ENCODE measurements at regions not wholly inside any gene's neighbourhood (a gene's known extent, or its start where the extent isn't known, plus 50 kb on each side); places are given as distances from the start of the nearest gene placed in this dataset.

DNA sequence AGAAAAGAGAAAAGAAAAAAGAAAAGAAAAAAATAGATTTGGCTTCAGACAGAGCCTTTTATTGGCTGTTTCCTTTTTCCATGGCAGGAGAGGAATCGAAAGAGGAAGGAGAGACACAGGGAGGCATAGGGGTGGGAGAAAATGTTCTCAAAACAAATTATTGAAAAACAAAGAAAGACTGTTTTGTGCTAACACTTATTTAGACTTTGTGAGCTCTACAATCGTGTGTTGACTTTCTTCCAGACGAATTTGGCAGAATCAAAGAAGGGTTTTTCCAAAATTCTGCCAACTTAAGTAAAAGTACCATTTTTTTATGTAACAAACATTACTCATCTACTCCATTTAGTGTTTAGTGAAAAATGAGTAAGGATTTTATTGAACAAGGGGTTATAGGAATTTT is 982.2 kb downstream of the REEP3 start:
- Histone ChIP-seq H4K8ac (ENCODE audit: low read length) (no peak overlapping the region), H2BK120ac (ENCODE audit: low read depth, low read length) (no peak overlapping the region), H3K9me3 (ENCODE audit: control insufficient read depth, low read length) (no peaks in the 10 kb centered on the region), H3K14ac (ENCODE audit: low read length in 2 of 2) (no peak overlapping the region), H3K27me3 (ENCODE audit: control insufficient read depth in 1 of 2, insufficient read depth in 1 of 2, low read length in 2 of 2) (no peaks in the 10 kb centered on the region), H3K18ac (ENCODE audit: low read depth in 1 of 2, low read length in 2 of 2) (no peak overlapping the region), H3K4ac (ENCODE audit: low read depth in 1 of 2, low read length in 2 of 2) (no peak overlapping the region), H4K91ac (ENCODE audit: low read length) (no peak overlapping the region), H3K36me3 (ENCODE audit: control insufficient read depth in 1 of 2, insufficient read depth in 2 of 2, low read depth in 1 of 2, low read length in 2 of 2) (no peaks in the 10 kb centered on the region), H3K23ac (ENCODE audit: low read length in 2 of 2) (no peak overlapping the region), H2BK15ac (ENCODE audit: low read depth, poor library complexity, severe bottlenecking) (no peak overlapping the region), H2AK5ac (ENCODE audit: low read length, severe bottlenecking) (no peak overlapping the region), H3K9ac (ENCODE audit: low read length) (no peak overlapping the region), H2AFZ (ENCODE audit: low read depth, low read length) (no peak overlapping the region), H2BK12ac (ENCODE audit: low read length in 2 of 2) (no peak overlapping the region), H3K27ac (ENCODE audit: low read length, poor library complexity, severe bottlenecking) (no peak overlapping the region), H3K4me3 (ENCODE audit: insufficient read depth in 1 of 2, low read depth in 1 of 2, low read length in 2 of 2) (no peak overlapping the region), H3K79me1 (replicated peaks; ENCODE audit: low read length, poor library complexity, severe bottlenecking) (no peaks in the 10 kb centered on the region), H3K4me2 (ENCODE audit: low read length, poor library complexity, severe bottlenecking) (no peak overlapping the region), H2BK5ac (ENCODE audit: low read depth, low read length, poor library complexity, severe bottlenecking) (no peak overlapping the region), H3K4me1 (ENCODE audit: control insufficient read depth, insufficient read depth, low read depth, low read length) (no peaks in the 10 kb centered on the region)
- no peak for DNase-seq
- WGBS = 100% methylated on average over 3 of the region's 3 CpGs

DNA sequence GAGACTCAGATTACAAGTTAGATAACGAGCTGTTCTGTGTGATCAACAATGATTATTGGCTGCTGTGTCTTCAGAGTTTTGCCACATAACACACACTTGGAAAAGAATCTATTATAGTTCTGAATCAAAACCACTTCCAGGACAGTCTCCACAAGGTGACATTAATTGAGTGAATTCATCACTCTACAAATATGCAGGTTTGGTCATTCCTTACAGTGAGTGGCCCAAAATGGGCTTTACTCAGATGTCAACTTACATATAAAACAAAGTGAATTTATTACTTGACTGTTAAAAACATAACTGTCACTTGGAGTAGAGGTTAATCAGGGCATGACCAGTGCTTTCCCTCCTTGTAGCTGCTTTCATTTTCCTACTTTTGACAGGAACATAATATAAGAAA is 984.3 kb downstream of the REEP3 start:
- no CpG with 5 or more reads among the region's 1 CpG for WGBS
- Histone ChIP-seq H3K4me1 (ENCODE audit: control insufficient read depth, insufficient read depth, low read depth, low read length) (no peaks in the 10 kb centered on the region), H3K18ac (ENCODE audit: low read depth in 1 of 2, low read length in 2 of 2) (no peak overlapping the region), H3K4ac (ENCODE audit: low read depth in 1 of 2, low read length in 2 of 2) (no peak overlapping the region), H3K4me2 (ENCODE audit: low read length, poor library complexity, severe bottlenecking) (no peak overlapping the region), H3K14ac (ENCODE audit: low read length in 2 of 2) (no peak overlapping the region), H3K27ac (ENCODE audit: low read length, poor library complexity, severe bottlenecking) (no peak overlapping the region), H3K36me3 (ENCODE audit: control insufficient read depth in 1 of 2, insufficient read depth in 2 of 2, low read depth in 1 of 2, low read length in 2 of 2) (no peaks in the 10 kb centered on the region), H3K23ac (ENCODE audit: low read length in 2 of 2) (no peak overlapping the region), H3K9me3 (ENCODE audit: control insufficient read depth, low read length) (no peaks in the 10 kb centered on the region), H3K4me3 (ENCODE audit: insufficient read depth in 1 of 2, low read depth in 1 of 2, low read length in 2 of 2) (no peak overlapping the region), H2BK12ac (ENCODE audit: low read length in 2 of 2) (no peak overlapping the region), H3K27me3 (ENCODE audit: control insufficient read depth in 1 of 2, insufficient read depth in 1 of 2, low read length in 2 of 2) (no peaks in the 10 kb centered on the region), H3K79me1 (replicated peaks; ENCODE audit: low read length, poor library complexity, severe bottlenecking) (no peaks in the 10 kb centered on the region), H2AK5ac (ENCODE audit: low read length, severe bottlenecking) (no peak overlapping the region), H2AFZ (ENCODE audit: low read depth, low read length) (no peak overlapping the region), H4K91ac (ENCODE audit: low read length) (no peak overlapping the region), H2BK5ac (ENCODE audit: low read depth, low read length, poor library complexity, severe bottlenecking) (no peak overlapping the region), H3K9ac (ENCODE audit: low read length) (no peak overlapping the region), H2BK120ac (ENCODE audit: low read depth, low read length) (no peak overlapping the region), H2BK15ac (ENCODE audit: low read depth, poor library complexity, severe bottlenecking) (no peak overlapping the region), H4K8ac (ENCODE audit: low read length) (no peak overlapping the region)
- DNase-seq = no peak

DNA sequence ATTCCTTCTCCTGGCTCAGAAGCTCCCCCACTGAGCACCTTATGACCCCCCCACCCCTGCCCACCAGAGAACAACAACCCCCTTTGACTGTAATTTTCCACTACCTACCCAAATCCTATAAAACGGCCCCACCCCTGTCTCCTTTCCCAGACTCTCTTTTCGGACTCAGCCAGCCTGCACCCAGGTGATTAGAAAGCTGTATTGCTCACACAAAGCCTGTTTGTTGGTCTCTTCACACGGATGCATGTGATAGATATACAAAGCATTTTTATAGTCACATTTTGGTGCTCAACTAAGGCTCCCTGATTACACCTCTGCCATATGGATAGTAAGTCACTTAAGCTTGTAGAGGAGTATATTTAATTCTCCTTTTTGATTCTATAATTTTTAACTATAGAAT is 985.8 kb downstream of the REEP3 start:
- Histone ChIP-seq H2AFZ (ENCODE audit: low read depth, low read length) (no peak overlapping the region), H4K8ac (ENCODE audit: low read length) (no peak overlapping the region), H3K36me3 (ENCODE audit: control insufficient read depth in 1 of 2, insufficient read depth in 2 of 2, low read depth in 1 of 2, low read length in 2 of 2) (no peaks in the 10 kb centered on the region), H4K91ac (ENCODE audit: low read length) (no peak overlapping the region), H2BK12ac (ENCODE audit: low read length in 2 of 2) (no peak overlapping the region), H3K4me1 (ENCODE audit: control insufficient read depth, insufficient read depth, low read depth, low read length) (no peaks in the 10 kb centered on the region), H2BK15ac (ENCODE audit: low read depth, poor library complexity, severe bottlenecking) (no peak overlapping the region), H2AK5ac (ENCODE audit: low read length, severe bottlenecking) (no peak overlapping the region), H2BK120ac (ENCODE audit: low read depth, low read length) (no peak overlapping the region), H2BK5ac (ENCODE audit: low read depth, low read length, poor library complexity, severe bottlenecking) (no peak overlapping the region), H3K4ac (ENCODE audit: low read depth in 1 of 2, low read length in 2 of 2) (no peak overlapping the region), H3K9me3 (ENCODE audit: control insufficient read depth, low read length) (no peaks in the 10 kb centered on the region), H3K4me3 (ENCODE audit: insufficient read depth in 1 of 2, low read depth in 1 of 2, low read length in 2 of 2) (no peak overlapping the region), H3K18ac (ENCODE audit: low read depth in 1 of 2, low read length in 2 of 2) (no peak overlapping the region), H3K14ac (ENCODE audit: low read length in 2 of 2) (no peak overlapping the region), H3K27ac (ENCODE audit: low read length, poor library complexity, severe bottlenecking) (no peak overlapping the region), H3K27me3 (ENCODE audit: control insufficient read depth in 1 of 2, insufficient read depth in 1 of 2, low read length in 2 of 2) (no peaks in the 10 kb centered on the region), H3K9ac (ENCODE audit: low read length) (no peak overlapping the region), H3K4me2 (ENCODE audit: low read length, poor library complexity, severe bottlenecking) (no peak overlapping the region), H3K79me1 (replicated peaks; ENCODE audit: low read length, poor library complexity, severe bottlenecking) (no peaks in the 10 kb centered on the region), H3K23ac (ENCODE audit: low read length in 2 of 2) (no peak overlapping the region)
- DNase-seq = no peak
- WGBS = 61% methylated on average over 2 of the region's 3 CpGs

DNA sequence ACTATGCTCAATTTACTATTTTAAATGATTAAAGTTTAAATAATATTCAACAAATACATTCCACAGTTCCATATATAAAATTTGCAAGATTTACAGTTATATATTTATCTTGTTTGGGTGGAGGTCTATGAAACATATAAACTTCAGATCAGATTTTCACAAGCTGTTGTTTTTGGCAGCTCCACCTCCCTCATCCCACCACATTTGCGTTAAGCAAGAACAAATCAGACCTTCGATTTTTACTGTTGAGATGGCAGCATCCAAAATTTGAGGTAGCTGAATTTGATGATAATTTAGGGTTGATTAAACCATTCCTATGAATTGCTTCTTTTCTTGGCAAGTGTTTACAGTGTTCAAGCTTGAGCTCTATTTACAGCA is 986.4 kb downstream of the REEP3 start:
- H3K79me1 ChIP-seq (replicated peaks; ENCODE audit: low read length, poor library complexity, severe bottlenecking) = no peaks in the 10 kb centered on the region
- H2BK5ac ChIP-seq (ENCODE audit: low read depth, low read length, poor library complexity, severe bottlenecking) = no peak overlapping the region
- H4K8ac ChIP-seq (ENCODE audit: low read length) = no peak overlapping the region
- H3K14ac ChIP-seq (ENCODE audit: low read length in 2 of 2) = no peak overlapping the region
- DNase-seq = no peak
- H3K4ac ChIP-seq (ENCODE audit: low read depth in 1 of 2, low read length in 2 of 2) = no peak overlapping the region
- no peaks in the 10 kb centered on the region for H3K27me3 ChIP-seq (ENCODE audit: control insufficient read depth in 1 of 2, insufficient read depth in 1 of 2, low read length in 2 of 2)
- no peak overlapping the region for H4K91ac ChIP-seq (ENCODE audit: low read length)
- no peak overlapping the region for H2BK120ac ChIP-seq (ENCODE audit: low read depth, low read length)
- no peak overlapping the region for H3K9ac ChIP-seq (ENCODE audit: low read length)
- WGBS = 40% methylated on average over 1 of the region's 2 CpGs
- H3K36me3 ChIP-seq (ENCODE audit: control insufficient read depth in 1 of 2, insufficient read depth in 2 of 2, low read depth in 1 of 2, low read length in 2 of 2) = no peaks in the 10 kb centered on the region
- H2AK5ac ChIP-seq (ENCODE audit: low read length, severe bottlenecking) = no peak overlapping the region
- H3K4me1 ChIP-seq (ENCODE audit: control insufficient read depth, insufficient read depth, low read depth, low read length) = no peaks in the 10 kb centered on the region
- H3K18ac ChIP-seq (ENCODE audit: low read depth in 1 of 2, low read length in 2 of 2) = no peak overlapping the region
- no peaks in the 10 kb centered on the region for H3K9me3 ChIP-seq (ENCODE audit: control insufficient read depth, low read length)
- no peak overlapping the region for H2BK15ac ChIP-seq (ENCODE audit: low read depth, poor library complexity, severe bottlenecking)
- H3K27ac ChIP-seq (ENCODE audit: low read length, poor library complexity, severe bottlenecking) = no peak overlapping the region
- no peak overlapping the region for H3K4me3 ChIP-seq (ENCODE audit: insufficient read depth in 1 of 2, low read depth in 1 of 2, low read length in 2 of 2)
- H3K4me2 ChIP-seq (ENCODE audit: low read length, poor library complexity, severe bottlenecking) = no peak overlapping the region
- no peak overlapping the region for H2BK12ac ChIP-seq (ENCODE audit: low read length in 2 of 2)
- H3K23ac ChIP-seq (ENCODE audit: low read length in 2 of 2) = no peak overlapping the region
- no peak overlapping the region for H2AFZ ChIP-seq (ENCODE audit: low read depth, low read length)

Measured in mesenchymal stem cell (in vitro differentiated cells and primary cell).